ENCODE measurements at regions not wholly inside any gene's neighbourhood (a gene's known extent, or its start where the extent isn't known, plus 50 kb on each side); places are given as distances from the start of the nearest gene placed in this dataset.
"Not testable (repeated sequence)": the region's sequence is repeated elsewhere in the genome, so short reads cannot be mapped to it uniquely, and the experiment has no call there.

GRCh38 chr20:50439539-50440453, 70.4 kb upstream of the PTPN1 start:
- TF ChIP-seq POLR2A (IDR thresholded peaks at IDR 0.05; ENCODE audit: low read length), result no peak
- no peak for DNase-seq

GRCh38 chr20:50442512-50442911, 67.7 kb upstream of the PTPN1 start:
- no peak for DNase-seq

GRCh38 chr20:50445354-50446151, 64.6 kb upstream of the PTPN1 start:
- DNase-seq, result no peak
- TF ChIP-seq GATA1 (IDR thresholded peaks at IDR 0.05; ENCODE audit: low read depth, low read length), result no peak
- no peak for TF ChIP-seq POLR2A (IDR thresholded peaks at IDR 0.05; ENCODE audit: low read length)

More at GRCh38 chr20:50442512-50442911, 67.7 kb upstream of the PTPN1 start:
- TF ChIP-seq GATA1 (IDR thresholded peaks at IDR 0.05; ENCODE audit: low read depth, low read length) (no peak), POLR2A (IDR thresholded peaks at IDR 0.05; ENCODE audit: low read length) (no peak)

- DNase-seq, result no peak
- TF ChIP-seq POLR2A (IDR thresholded peaks at IDR 0.05; ENCODE audit: low read length) (no peak), GATA1 (IDR thresholded peaks at IDR 0.05; ENCODE audit: low read depth, low read length) (no peak)
Measured at GRCh38 chr20:50446351-50447101, 63.7 kb upstream of the PTPN1 start.

- DNase-seq, result no peak
- TF ChIP-seq POLR2A (IDR thresholded peaks at IDR 0.05; ENCODE audit: low read length), result no peak
- no peak for TF ChIP-seq GATA1 (IDR thresholded peaks at IDR 0.05; ENCODE audit: low read depth, low read length)
Measured at GRCh38 chr20:50447102-50447804, 62.9 kb upstream of the PTPN1 start.

DNA sequence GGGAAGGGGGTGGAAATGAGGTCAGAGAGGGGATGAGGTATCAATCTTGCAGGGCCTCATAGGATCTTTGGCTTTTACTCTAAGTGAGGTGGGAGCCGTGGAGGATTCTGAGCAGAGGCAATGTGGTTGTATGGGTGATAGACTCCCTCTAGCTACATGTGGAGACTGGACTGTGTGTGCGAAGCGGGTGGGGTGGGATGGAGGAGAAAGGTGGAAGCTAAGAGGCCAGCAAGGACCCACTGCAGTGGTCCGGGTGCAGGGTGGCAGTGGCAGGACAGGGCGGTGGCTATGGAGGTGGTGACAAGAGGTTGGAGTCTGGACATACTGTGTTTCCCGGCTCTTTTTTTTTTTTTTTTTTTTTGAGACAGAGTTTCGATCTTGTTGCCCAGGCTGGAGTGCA, 62.4 kb upstream of the PTPN1 start:
- DNase-seq, result no peak
- TF ChIP-seq POLR2A (IDR thresholded peaks at IDR 0.05; ENCODE audit: low read length) (no peak), GATA1 (IDR thresholded peaks at IDR 0.05; ENCODE audit: low read depth, low read length) (no peak)

DNA sequence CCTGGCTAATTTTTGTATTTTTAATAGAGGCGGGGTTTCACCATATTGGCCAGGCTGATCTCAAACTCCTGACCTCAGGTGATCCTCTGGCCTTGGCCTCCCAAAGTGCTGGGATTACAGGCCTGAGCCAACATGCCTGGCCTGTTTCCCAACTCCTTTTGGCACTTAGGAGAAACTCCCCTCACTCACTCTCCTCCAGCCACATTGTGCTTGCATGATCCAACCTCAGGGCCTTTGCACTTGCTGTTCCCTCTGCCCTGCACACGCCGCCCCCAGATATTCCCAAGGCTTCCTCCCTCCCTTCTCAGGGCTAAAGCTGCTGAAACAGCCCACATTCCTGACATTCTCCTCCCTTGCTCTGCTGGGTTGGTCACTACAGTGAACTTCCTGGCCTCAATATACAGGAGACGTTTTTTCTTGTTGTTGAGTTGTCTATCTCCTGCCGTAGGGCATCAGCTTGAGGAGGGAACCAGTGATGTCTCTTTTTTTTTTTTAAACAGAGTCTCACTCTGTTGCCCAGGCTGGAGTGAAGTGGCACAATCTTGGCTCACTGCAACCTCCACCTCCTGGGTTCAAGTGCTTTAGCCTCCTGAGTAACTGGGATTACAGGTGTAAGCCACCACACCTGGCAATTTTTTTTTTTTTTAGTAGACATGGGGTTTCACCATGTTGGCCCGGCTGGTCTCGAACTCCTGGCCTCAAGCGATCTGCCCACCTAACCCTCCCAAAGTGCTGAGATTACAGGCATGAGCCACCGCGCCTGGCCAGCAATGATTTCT, 61.4 kb upstream of the PTPN1 start:
- not testable (repeated sequence) for DNase-seq

- DNase-seq, result no peak
- TF ChIP-seq GATA1 (IDR thresholded peaks at IDR 0.05; ENCODE audit: low read depth, low read length) (no peak), POLR2A (IDR thresholded peaks at IDR 0.05; ENCODE audit: low read length) (no peak)
Measured at GRCh38 chr20:50449738-50450492, 60.3 kb upstream of the PTPN1 start.

DNA sequence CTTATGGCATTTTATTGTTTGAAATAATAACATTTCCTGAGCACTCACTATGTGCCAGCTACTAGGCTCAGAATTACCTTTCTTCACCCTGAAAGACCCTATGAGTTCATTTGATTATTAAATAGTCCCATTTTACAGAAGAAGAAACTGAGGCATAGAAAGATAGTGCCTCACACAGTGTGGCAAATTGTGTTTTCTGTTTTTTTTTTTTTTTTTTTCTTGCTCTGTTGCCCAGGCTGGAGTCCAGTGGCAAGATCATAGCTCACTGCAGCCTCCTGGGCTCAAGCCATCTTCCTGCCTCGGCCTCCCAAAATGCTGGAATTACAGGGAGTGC, 59.7 kb upstream of the PTPN1 start:
- no peak for DNase-seq
- TF ChIP-seq POLR2A (IDR thresholded peaks at IDR 0.05; ENCODE audit: low read length), result no peak
- no peak for TF ChIP-seq GATA1 (IDR thresholded peaks at IDR 0.05; ENCODE audit: low read depth, low read length)

DNA sequence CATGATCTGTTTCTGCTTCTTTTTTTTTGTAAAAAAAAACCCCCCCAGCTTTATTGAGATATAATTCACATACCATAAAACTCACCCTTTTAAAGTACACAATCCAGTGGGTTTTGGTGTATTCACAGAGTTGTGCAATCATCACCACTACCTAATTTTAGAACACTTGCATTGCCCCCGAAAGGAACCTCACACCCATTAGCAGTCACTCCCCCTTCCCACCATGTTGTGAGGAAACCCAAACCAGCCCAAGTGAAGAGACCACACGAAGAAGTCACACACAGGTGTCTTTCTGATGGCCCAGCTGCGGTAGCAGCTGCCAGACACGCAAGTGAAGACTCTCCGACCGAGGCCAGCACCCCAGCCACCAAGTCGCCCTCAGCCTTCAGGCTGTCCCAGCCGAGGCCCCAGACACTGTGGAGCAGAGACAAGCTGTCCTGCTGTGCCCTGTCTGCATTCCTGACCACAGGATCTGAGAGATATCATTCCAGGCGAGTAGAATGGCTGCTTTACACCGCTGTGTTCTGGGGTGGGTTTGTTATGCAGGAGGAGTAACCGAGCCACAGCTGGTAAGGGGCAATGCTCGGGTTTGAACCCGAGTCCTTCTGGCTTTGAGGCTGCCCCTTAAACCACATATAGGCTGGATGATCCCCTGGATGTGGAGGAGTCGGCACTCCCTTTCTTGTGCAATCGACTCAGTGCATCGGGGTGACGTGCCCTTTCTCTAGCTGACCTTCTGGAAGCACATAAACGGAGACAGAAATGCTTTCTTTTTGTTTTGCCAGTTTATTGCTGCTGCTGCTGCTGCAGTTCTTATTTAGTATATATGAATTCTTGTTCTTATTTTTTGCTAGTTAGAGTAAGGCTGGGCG, 59.1 kb upstream of the PTPN1 start:
- no peak for DNase-seq
- TF ChIP-seq POLR2A (IDR thresholded peaks at IDR 0.05; ENCODE audit: low read length) (no peak), GATA1 (IDR thresholded peaks at IDR 0.05; ENCODE audit: low read depth, low read length) (no peak)

DNA sequence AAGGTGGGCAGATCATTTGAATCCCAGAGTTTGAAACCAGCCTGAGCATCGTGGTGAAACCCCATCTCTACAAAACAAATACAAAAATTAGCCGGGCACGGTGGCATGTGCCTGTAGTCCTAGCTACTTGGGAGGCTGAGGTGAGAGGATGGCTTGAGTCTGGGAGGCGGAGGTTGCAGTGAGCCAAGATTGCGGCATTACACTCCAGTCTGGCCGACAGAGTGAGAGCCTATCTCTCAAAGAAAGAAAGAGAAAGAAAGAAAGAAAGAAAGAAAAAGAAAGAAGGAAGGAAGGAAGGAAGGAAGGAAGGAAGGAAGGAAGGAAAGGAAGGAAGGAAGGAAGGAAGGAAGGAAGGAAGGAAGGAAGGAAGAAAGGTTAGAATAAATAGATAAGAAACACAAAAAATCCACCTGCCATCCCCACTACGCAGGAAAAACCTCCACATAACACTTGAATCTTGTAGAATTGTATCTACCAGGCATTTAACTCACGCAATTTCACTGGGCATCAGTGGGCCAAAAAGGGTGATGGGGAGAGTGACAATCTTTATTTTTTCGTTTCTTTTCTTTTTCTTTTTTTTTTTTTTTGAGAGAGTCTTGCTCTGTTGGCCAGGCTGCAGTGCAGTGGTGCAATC, 58.3 kb upstream of the PTPN1 start:
- not testable (repeated sequence) for DNase-seq
